SU-DHL-6 (cell line): ENCODE measurements at regions not wholly inside any gene's neighbourhood (a gene's known extent, or its start where the extent isn't known, plus 50 kb on each side); places are given as distances from the start of the nearest gene placed in this dataset.

Experiments
- H2AFZ ChIP-seq: fragments of 200-600 bp; sonication (generic); 2 replicates; pipeline ENCODE4 v1.6.1; 2014; ENCODE audit warnings: low read depth, mild to moderate bottlenecking, moderate library complexity, mixed read lengths, antibody characterized with exemption, low read length; ENCODE audit not compliant: severe bottlenecking
- H3F3A ChIP-seq: fragments of 200-600 bp; shearing (Covaris generic); 2 replicates; pipeline ENCODE4 v1.6.0; 2016; ENCODE audit warnings: antibody characterized with exemption, mild to moderate bottlenecking; ENCODE audit not compliant: insufficient read depth
- H3K27ac ChIP-seq: fragments of 200-600 bp; sonication (generic); 2 replicates; pipeline ENCODE4 v1.5.1; 2016; ENCODE audit warnings: low read depth, mild to moderate bottlenecking, low read length, moderate library complexity, mixed read lengths
- H3K27me3 ChIP-seq: fragments of 200-600 bp; sonication (generic), shearing (Covaris generic); 2 replicates; pipeline ENCODE4 v1.6.0; 2014; ENCODE audit warnings: mild to moderate bottlenecking, low read length
- H3K36me3 ChIP-seq: fragments of 200-600 bp; sonication (generic); 2 replicates; pipeline ENCODE4 v1.6.1; 2014; ENCODE audit warnings: mild to moderate bottlenecking, low read length, mixed read lengths
- H3K4me2 ChIP-seq: fragments of 300-600, 200-600 bp; shearing (Covaris generic), sonication (generic); 2 replicates; pipeline ENCODE4 v1.6.0; 2014; ENCODE audit warnings: low read length, low read depth, mild to moderate bottlenecking; ENCODE audit not compliant: poor library complexity, severe bottlenecking
- H3K4me3 ChIP-seq: fragments of 200-600 bp; sonication (generic); 2 replicates; pipeline ENCODE4 v1.5.1; 2014; ENCODE audit warnings: antibody characterized with exemption, low read length, mild to moderate bottlenecking, mixed read lengths; ENCODE audit not compliant: insufficient read depth, poor library complexity, severe bottlenecking
- H3K79me2 ChIP-seq: fragments of 200-600 bp; sonication (generic); 2 replicates; pipeline ENCODE4 v1.6.1; 2014; ENCODE audit warnings: mild to moderate bottlenecking, low read length, moderate library complexity; ENCODE audit not compliant: insufficient read depth
- H3K9ac ChIP-seq: fragments of 200-600 bp; sonication (generic); 2 replicates; pipeline ENCODE4 v1.7.0; 2014; ENCODE audit warnings: mild to moderate bottlenecking, low read length
- H3K9me2 ChIP-seq: fragments of 200-600 bp; sonication (generic); replicated peaks from 2 replicates; pipeline ENCODE4 v1.6.1; 2014; ENCODE audit warnings: low read length; ENCODE audit not compliant: insufficient read depth
- H3K9me3 ChIP-seq: fragments of 200-600 bp; sonication (generic); 2 replicates; pipeline ENCODE4 v1.6.1; 2014; ENCODE audit warnings: low read length, mixed read lengths; ENCODE audit not compliant: insufficient read depth
- H4K20me1 ChIP-seq: fragments of 200-600 bp; sonication (generic); 2 replicates; pipeline ENCODE4 v1.6.1; 2014; ENCODE audit warnings: low read depth, mild to moderate bottlenecking, antibody characterized with exemption, low read length, moderate library complexity, mixed read lengths
- EZH2phosphoT487 ChIP-seq: fragments of 200-600 bp; sonication (generic), shearing (Covaris generic); conservative IDR thresholded peaks from 2 replicates; pipeline ENCODE4 v1.6.1; 2018; ENCODE audit warnings: mild to moderate bottlenecking, antibody characterized with exemption, low read length, moderate library complexity, mixed read lengths
- TF ChIP-seq, protein P1 (sequence below): fragments of 200-600 bp; sonication (generic); IDR thresholded peaks from one replicate; pipeline ENCODE4 v1.5.1; 2017; ENCODE audit warnings: antibody characterized with exemption, mild to moderate bottlenecking, low read length, moderate library complexity; ENCODE audit not compliant: insufficient read depth, poor library complexity, severe bottlenecking

DNA sequence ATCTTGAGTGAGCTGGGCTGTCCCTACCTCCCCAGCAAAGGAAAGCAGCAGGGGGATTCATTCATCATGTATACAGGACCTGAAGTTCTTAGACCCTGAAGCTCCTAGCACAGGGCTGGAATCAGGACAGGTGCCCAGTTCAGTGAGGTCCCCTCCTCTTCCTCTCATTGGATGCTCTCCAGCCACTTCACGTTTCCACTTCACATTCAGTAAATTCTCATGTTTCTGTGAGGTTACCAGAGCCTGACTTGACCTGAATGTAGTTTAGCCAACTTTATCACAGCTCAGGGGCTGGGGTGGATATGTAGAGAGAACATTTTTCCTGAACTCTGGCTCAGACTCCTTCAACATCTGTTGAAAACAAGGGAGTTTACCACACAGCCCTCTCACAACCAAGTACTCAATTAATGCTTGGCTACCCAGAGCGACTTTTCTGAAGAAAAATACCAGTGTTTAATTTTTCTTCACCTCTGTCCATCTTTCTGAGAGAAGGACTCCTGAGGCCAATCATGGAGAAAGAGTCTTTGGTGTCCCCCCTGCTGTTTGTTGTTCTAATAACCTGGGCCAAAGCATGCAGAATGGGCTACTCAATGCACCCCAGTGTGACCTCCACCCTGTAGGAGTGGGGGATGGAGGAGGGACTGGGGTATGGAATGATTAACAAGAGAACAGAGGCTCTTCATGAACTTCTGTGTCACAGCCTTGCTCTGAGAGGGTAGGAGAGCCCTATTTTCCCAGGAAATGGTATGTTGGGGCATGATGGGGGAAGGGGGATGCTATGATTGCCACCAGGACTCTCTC is 108.3 kb upstream of the FGGY start:
- Histone ChIP-seq H2AFZ (no peak overlapping the region), H3K9ac (no peak overlapping the region), H3K4me2 (no peak overlapping the region), H3K79me2 (no peaks in the 10 kb centered on the region), H3K27ac (no peak overlapping the region), H4K20me1 (no peaks in the 10 kb centered on the region), H3K9me2 (no peaks in the 10 kb centered on the region), H3K4me3 (no peak overlapping the region), H3K27me3 (no peaks in the 10 kb centered on the region), H3K9me3 (no peaks in the 10 kb centered on the region), H3K36me3 (no peaks in the 10 kb centered on the region), H3F3A (no peaks in the 10 kb centered on the region)
- TF ChIP-seq, protein P1, sequence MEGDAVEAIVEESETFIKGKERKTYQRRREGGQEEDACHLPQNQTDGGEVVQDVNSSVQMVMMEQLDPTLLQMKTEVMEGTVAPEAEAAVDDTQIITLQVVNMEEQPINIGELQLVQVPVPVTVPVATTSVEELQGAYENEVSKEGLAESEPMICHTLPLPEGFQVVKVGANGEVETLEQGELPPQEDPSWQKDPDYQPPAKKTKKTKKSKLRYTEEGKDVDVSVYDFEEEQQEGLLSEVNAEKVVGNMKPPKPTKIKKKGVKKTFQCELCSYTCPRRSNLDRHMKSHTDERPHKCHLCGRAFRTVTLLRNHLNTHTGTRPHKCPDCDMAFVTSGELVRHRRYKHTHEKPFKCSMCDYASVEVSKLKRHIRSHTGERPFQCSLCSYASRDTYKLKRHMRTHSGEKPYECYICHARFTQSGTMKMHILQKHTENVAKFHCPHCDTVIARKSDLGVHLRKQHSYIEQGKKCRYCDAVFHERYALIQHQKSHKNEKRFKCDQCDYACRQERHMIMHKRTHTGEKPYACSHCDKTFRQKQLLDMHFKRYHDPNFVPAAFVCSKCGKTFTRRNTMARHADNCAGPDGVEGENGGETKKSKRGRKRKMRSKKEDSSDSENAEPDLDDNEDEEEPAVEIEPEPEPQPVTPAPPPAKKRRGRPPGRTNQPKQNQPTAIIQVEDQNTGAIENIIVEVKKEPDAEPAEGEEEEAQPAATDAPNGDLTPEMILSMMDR, result no peak
- no peak for TF ChIP-seq EZH2phosphoT487

DNA sequence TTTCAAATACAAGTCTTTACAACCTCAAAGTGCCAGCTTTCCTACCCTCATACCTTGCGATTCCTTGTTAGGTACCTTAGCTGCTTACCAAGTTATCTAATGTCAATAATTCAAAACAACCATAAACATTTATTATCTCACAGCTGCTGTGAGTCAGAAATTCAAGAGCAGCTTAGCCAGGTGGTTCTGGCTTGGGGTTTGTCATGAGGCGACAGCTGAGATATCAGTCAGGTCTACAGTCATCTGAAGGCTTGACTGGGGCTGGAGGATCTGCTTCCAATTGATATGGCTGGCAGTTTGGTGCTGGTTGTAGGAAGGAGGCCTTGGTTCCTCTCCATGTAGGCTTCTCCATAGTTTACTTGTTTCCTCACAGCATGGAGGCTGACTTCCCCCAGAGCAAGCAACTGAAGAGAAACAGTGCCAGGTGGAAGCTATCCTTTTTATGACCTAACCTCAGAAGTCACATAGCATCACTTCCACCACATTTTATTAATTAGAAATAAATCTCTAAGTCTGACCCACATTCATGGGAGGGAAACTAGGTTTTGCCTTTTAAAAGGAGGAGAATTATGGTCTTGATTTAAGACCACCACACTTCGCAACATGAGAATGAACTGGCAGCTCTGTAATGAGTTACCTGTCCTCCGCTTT is 103.3 kb upstream of the FGGY start:
- H3K27me3 ChIP-seq, result no peaks in the 10 kb centered on the region

GRCh38 chr1:59194621-59195020 is 102.3 kb upstream of the FGGY start:
- Histone ChIP-seq H3K9me3 (no peaks in the 10 kb centered on the region), H3K4me3 (no peak overlapping the region), H3K36me3 (no peaks in the 10 kb centered on the region), H3K9me2 (no peaks in the 10 kb centered on the region), H3K4me2 (no peak overlapping the region), H3K9ac (no peak overlapping the region), H3F3A (no peaks in the 10 kb centered on the region), H2AFZ (no peak overlapping the region), H3K27me3 (no peaks in the 10 kb centered on the region), H3K79me2 (no peaks in the 10 kb centered on the region), H4K20me1 (no peaks in the 10 kb centered on the region), H3K27ac (no peak overlapping the region)
- TF ChIP-seq EZH2phosphoT487, result no peak
- TF ChIP-seq, protein P1, result no peak

More for the DNA sequence above, 103.3 kb upstream of the FGGY start:
- Histone ChIP-seq H3K27ac (no peak overlapping the region), H3K9me3 (no peaks in the 10 kb centered on the region), H3K4me3 (no peak overlapping the region), H4K20me1 (no peaks in the 10 kb centered on the region), H2AFZ (no peak overlapping the region), H3F3A (no peaks in the 10 kb centered on the region), H3K4me2 (no peak overlapping the region), H3K36me3 (no peaks in the 10 kb centered on the region), H3K79me2 (no peaks in the 10 kb centered on the region), H3K9me2 (no peaks in the 10 kb centered on the region), H3K9ac (no peak overlapping the region)
- TF ChIP-seq, protein P1, result no peak
- TF ChIP-seq EZH2phosphoT487, result no peak
